ENCODE measurements at regions not wholly inside any gene's neighbourhood (a gene's known extent, or its start where the extent isn't known, plus 50 kb on each side); places are given as distances from the start of the nearest gene placed in this dataset.
A peak's percentile ranks its signal among the peaks of the same experiment; 100 is the strongest.

GRCh38 chr1:229199261-229200243 is 71.4 kb upstream of the RAB4A start:
- FAIRE-seq, result no peak

GRCh38 chr1:229203030-229203751 is 67.7 kb upstream of the RAB4A start:
- no peak for DNase-seq (ENCODE audit: insufficient read length, low spot score)
- no peak for FAIRE-seq
- no peak for TF ChIP-seq CTCF (IDR thresholded peaks at IDR 0.05; ENCODE audit: insufficient read depth, missing control alignments)

More at GRCh38 chr1:229199261-229200243, 71.4 kb upstream of the RAB4A start:
- no peak for TF ChIP-seq CTCF (IDR thresholded peaks at IDR 0.05; ENCODE audit: insufficient read depth, missing control alignments)
- DNase-seq (ENCODE audit: insufficient read length, low spot score), result no peak

- DNase-seq (ENCODE audit: insufficient read length, low spot score) (no peak), FAIRE-seq (no peak)
- TF ChIP-seq CTCF (IDR thresholded peaks at IDR 0.05; ENCODE audit: insufficient read depth, missing control alignments), result no peak
These were observed 66.8 kb upstream of the RAB4A start for GRCh38 chr1:229203991-229204632.

GRCh38 chr1:229204921-229205777 is 65.8 kb upstream of the RAB4A start:
- TF ChIP-seq CTCF (IDR thresholded peaks at IDR 0.05; ENCODE audit: insufficient read depth, missing control alignments), result no peak
- peak; percentile 84 for FAIRE-seq
- DNase-seq (ENCODE audit: insufficient read length, low spot score), result peak; percentile 73

- FAIRE-seq (no peak), DNase-seq (ENCODE audit: insufficient read length, low spot score) (no peak)
- TF ChIP-seq CTCF (IDR thresholded peaks at IDR 0.05; ENCODE audit: insufficient read depth, missing control alignments), result no peak
These were observed 65.1 kb upstream of the RAB4A start for GRCh38 chr1:229205854-229206253.

GRCh38 chr1:229207916-229208315 is 63.0 kb upstream of the RAB4A start:
- DNase-seq (ENCODE audit: insufficient read length, low spot score) (no peak), FAIRE-seq (no peak)
- no peak for TF ChIP-seq CTCF (IDR thresholded peaks at IDR 0.05; ENCODE audit: insufficient read depth, missing control alignments)
